Islet of Langerhans (tissue), 1 donor: ENCODE measurements at regions not wholly inside any gene's neighbourhood (a gene's known extent, or its start where the extent isn't known, plus 50 kb on each side); places are given as distances from the start of the nearest gene placed in this dataset.

Experiments
- FAIRE-seq: peaks from one replicate; lab custom pipeline; 2011; peaks lifted over from hg19 to GRCh38; lab: Jason Lieb, UNC

DNA sequence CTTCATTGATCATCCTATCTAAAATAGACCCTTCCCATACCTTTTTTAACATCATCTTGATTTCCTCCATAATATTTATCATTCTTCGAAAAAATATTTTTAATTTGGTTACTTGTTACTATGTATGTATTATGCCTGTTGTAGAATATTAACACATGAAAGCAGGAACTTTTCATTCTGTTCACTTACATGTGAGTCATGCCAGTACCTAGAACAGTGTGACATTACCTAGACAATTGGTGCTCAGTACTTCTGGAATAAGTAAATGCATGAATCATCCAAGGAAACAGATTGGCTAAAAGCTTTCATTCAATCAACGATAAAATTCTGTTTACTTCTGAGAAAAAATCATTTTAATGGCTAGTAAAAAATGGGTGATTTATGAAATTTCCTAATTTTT is 76.4 kb downstream of the CXXC4 start:
- peak; percentile 96 for FAIRE-seq

DNA sequence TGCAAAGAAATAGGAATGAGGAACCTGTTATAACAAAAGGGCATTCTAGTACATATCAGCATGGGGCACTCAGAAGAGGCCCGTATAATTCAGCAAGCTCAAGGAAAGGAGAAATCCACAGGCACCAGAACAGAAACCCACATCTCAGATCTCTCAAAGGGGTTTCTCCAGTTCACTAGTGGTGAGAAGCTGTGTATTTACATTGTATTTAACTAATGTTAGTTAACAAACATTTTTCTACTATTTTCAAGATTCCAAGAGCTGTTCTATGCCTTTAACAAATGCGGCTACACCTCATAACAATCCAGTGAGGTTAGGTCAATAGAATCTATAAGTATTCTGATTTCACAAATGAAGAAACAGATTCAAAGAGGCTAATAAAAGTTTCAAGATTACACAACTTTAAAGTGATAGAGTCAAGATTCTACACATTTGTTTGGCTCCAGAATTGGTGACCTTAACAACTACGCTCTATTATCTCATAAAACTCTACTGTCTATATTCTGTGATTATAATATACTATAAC is 77.3 kb downstream of the CXXC4 start:
- peak; percentile 36 for FAIRE-seq

DNA sequence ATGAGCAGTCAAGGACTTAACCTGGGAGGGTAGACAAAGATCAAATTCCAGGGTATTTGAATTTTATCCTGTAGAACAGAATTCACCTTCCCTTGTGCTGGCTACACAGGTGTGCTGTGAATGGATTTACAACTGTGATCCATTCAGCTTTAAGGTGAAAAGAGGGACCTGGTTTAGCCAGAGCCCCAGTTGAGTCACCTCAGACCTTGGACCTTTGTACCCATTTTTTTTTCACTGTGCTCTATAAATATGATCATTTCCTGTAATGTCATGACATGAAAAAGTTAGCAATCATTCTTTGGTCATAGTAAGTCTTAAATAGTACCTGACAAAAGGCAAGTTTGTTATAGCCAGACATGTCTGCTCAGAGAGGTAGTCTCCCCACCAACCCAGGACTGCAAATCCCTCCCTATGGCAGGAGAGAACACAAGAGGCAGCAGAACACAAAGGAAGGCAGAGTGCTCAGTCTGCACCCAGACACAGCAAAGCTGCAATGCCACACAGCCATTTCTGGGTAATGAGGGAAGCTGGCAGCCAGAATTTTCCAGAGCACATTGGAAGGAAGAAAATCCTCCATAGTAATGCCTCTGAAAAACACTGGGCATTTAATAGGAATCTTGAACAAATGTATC is 77.9 kb downstream of the CXXC4 start:
- no peak for FAIRE-seq

DNA sequence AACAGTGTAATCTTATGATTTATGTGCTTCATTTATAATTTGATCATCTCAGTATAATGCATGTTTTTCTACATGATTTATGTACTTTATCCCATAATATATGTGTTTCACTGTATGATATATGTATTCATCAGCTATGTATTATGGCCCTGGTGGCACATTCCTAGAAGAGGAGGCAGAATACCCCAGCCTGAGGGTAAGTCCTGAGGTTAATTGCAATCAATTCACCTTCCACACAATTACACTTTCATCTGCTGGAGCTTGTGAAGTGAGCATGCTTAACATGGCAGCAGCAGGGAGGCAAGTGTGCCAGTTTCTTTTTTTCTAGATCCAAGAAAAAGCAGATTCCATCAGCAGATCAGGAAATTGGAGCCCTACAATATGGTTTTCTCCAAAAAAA is 81.2 kb downstream of the CXXC4 start:
- no peak for FAIRE-seq

DNA sequence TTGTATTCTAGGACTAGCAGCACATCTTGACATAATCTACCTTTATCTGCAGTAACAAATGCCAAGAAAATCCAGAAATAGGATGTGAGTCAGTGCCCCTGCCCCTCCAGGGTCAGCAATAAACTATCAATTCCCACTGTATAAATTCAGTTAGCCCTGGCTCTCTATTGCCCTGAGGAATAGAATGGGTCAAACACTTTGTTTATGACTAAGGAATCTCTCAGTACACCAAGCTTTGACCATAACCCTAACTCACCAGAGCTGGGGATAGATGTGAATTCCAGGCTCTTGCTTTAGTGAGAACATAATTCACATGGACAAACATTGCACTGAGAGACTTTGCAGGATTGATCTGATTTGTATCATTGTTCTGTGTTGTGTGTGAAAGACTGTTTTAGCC is 82.3 kb downstream of the CXXC4 start:
- no peak for FAIRE-seq

DNA sequence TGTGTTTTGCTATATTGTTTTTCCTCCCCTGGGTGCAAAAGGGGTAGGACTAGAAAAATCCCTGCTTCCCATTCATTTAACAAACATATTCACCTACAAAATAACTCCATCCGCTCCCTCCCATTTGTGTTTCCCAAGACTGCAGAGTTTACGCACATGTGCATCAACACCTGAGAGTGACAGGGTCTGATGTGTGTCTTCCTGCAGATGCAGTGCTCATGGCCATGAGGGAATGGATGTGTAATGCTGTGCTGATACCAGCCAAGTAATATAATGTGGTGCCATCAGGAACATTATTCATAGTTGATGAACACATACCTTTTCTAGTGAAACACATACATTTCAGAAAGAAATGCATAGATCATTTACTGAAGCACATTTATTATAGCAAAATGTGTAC is 83.2 kb downstream of the CXXC4 start:
- FAIRE-seq, result no peak

DNA sequence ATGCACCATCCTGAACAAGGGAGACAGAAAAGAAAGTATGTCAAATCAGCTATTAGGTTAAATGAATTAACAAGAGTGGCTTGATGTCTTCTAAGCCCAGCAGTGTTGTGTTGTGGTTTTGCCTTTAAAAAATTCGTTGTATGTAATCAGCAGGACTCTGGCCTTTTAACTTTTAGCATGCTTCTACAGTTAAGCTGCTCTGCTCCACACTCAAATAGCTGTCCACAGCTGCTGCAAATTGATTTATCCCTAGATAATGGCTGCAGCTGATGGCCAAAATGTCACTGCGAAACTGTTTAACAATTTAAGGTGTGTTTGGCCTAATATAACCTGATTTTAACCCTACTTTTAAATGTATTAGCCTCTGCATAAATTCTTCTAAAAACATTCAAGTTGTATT is 85.8 kb downstream of the CXXC4 start:
- FAIRE-seq, result no peak

DNA sequence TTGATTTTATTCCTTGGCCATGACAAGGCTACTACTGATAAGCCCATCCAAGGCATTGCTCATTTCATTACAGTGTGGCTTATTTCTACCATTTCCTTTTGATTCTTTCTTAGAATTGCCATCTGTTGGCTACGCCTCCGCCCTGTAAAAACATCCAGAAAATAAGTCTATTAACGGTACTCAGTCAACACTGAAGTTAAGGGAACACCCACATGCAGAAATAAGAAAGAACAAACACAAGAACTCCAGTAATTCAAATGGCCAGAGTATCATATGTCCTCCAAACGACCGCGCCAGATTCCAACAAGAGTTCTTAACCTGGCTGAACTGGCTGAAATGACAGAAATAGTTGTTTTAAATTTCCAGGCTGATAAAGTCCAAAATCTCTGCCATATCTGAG is 90.3 kb downstream of the CXXC4 start:
- no peak for FAIRE-seq

DNA sequence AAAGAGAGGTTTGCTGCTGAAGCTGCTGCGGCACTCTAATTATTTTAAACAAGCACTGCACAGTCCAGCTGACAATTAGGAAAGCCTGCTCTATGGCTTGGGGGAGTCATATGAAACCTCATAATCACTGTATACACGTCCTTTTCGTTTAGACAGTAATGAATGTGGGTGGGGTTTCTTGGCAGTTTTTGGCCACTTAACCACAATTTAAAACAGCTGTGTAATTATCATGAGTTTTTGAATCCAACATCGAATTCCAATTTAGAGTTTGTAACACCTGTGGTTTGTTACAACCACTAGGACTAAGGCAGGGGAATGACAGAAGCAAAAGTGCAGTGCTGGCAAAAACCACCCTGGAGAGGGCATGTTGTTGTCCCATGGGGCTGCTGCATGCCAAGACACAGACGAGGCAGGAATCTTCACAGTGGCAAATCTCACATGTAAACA is 99.5 kb downstream of the CXXC4 start:
- FAIRE-seq, result no peak

DNA sequence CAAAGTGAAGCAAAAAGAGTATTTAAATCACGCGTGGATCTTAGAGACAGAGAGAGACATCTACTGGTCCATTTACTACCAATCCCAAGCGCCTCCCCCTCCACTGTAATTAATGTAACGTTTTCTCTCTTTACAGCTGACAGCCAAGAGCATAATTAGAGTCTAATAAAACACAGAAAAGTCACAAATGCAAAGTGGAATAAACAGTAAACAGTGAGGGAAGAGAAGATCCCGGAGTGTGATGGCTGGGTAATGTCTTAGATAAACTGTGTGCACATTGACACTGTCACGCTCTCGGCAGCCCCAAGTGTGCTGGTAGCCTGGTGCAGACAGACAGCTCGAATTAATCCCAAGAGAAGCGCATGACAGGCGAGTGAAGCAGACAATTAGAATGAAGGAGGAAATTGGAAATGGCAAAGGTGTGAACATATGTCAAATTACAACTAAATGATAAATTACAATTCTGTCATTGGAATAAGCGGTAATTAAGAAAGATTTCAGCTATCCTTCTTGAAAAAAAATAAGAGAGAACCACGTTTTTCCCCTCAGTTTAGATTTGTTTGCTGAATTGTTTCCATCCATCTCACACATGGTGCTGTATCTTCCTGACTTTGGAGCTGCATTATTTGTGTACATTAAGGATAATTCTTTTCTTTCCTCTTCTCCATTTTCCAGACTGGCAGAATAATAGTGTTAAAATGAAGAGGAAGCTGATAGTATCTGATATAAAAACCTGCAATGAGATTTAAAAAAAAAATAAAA is 100.1 kb downstream of the CXXC4 start:
- FAIRE-seq, result peak; percentile 81

DNA sequence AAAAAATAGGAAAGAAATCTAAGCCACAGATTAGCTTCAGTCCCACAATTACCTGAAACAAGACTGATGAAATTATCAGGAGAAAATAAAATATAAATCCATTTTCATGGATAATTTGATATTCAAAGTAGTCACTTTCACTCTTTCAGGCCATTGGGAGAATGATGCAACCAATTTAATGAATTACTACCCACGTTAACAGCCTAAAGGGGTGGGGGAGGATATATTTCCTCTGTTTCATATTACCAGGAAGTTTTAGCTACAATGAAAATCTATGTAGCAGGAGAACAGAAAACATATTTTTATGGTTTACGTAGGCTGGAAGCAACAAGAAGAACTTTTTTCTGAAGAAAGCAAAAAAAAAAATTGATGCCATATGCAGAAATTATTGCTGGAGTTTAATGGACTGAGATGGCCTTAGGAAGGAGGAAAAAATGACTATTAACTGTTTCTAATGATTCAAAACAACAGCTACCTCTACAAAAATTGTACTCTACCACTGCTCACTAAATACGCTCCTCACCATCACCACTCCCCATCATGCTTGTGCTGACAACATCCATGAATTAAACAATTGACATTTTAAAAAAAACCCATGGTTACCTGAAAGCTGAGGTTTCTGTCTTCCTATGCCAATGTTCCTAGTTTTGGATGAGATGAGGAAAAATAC is 100.9 kb downstream of the CXXC4 start:
- no peak for FAIRE-seq

DNA sequence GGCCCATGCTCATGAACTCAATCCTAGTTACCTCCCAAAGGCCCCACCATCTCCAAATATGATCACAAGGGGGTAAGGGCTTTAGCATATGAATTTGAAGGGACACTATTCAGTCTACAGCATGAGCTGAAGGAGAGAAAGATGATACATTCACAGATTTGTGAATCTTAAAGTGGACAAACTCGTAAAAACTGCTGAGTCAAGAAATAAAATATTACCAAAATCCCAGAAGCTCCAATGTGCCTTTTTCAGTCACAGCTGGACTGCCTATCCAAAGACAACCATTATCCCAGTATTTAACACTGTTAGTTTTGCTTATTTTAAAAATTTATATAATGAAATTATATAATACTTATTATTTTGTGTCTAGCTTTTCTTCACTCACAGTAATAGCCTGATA is 109.0 kb downstream of the CXXC4 start:
- FAIRE-seq, result no peak

DNA sequence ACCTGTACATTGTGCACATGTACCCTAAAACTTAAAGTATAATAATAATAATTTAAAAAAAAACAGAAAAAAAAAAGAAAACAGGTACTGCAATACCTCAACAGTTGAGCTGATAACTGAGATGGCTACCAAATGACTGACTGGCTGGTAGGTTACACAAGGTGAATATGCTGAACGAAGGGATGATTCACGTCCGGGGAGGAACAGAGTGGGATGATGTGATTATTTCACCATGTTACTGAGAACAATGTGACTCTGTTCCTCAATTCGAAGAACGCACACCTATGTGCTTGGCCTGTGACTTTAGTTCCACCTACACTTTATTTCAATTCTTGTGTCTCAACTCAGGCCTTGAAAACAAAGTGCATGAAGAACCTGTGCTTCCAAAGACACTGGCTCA is 111.7 kb downstream of the CXXC4 start:
- FAIRE-seq, result no peak

DNA sequence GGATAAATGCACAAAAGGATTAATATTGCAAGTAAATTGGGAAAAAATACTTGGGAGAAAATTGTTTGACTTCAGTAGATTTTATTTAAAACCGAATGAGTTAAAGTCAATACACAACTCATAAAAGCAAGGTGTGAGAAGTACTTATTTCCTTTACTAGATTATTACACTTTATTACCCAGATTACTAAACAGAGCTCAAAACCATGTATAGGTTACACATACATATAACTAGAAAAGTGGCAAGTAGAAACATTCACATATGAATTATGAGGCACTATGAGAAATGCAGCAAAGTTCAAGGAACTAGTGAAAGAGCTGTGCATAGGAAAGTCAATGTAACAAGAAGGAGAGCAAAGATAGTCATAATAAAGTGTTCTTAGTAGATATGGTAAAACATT is 113.0 kb downstream of the CXXC4 start:
- FAIRE-seq, result no peak

DNA sequence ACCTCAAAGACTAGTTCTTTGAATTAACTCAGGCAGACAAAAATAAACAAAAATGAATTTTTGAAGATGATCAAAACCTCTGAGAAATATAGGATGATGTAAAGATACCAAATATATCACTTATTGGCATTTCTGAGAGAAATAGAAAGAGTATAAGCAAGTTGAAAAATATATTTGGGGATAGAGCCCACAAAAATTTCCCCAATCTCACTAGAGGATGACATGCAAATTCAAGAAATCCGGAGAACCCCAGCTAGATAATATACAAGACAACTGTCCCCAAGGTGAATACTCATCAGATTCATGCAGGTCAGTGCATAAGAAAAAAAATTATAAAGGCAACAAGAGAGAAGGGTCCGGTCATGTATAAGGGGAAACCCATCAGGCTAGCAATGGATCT is 129.1 kb downstream of the CXXC4 start:
- no peak for FAIRE-seq

DNA sequence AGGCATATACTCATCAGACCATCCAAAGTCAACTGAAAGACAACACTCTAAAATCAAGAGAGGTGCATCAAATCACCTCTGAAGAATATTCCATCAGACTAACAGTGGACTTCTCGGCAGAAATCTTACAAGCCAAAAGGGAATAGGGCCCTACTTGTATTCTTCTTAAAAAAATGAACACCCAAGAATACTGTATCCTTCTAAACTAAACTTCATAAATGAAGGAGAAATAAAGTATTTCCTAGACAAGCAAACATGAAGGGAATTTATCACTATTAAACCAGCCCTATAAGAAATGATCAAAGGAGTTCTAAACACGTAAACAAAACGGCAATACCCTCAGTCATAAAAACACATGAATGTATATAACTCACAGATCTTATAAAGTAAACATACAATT is 141.2 kb downstream of the CXXC4 start:
- FAIRE-seq, result no peak

DNA sequence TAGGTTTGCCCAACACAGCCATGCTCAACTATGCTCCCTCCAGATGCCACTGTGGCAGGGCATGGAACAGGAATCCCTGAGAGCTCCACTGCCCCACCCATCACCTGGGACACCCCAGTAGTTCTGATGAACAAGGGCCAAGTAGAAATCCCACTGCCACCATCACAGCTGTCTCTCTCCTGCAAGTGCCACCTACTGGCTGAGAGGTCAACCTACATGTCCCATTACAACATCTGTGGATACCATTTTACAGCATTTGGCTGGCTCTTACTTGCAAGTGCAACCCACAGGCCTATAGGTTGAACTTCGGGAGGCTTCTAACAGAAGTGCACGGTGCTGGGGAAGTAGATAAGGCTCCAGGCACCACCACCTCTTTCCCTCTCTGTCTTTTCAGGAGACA is 142.5 kb downstream of the CXXC4 start:
- no peak for FAIRE-seq

DNA sequence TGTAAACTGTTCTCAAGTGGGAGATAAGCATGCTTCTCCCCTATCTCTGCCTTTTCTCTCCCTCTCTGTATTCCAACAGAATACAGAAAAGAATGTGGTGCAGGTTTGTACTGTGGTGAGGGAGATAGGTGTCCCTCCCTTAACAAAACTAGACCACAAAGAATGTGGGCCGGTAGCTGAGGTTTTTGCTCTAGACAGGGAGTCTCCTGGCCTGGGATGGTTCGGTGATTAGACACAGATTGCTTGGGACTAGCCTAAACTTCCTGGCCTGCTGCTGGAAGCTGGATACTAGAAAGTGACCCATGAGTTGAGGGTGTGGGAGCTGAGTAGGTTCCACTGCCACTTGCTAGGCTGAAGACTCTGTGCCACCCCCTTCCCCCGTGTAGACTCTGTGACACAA is 143.0 kb downstream of the CXXC4 start:
- no peak for FAIRE-seq

DNA sequence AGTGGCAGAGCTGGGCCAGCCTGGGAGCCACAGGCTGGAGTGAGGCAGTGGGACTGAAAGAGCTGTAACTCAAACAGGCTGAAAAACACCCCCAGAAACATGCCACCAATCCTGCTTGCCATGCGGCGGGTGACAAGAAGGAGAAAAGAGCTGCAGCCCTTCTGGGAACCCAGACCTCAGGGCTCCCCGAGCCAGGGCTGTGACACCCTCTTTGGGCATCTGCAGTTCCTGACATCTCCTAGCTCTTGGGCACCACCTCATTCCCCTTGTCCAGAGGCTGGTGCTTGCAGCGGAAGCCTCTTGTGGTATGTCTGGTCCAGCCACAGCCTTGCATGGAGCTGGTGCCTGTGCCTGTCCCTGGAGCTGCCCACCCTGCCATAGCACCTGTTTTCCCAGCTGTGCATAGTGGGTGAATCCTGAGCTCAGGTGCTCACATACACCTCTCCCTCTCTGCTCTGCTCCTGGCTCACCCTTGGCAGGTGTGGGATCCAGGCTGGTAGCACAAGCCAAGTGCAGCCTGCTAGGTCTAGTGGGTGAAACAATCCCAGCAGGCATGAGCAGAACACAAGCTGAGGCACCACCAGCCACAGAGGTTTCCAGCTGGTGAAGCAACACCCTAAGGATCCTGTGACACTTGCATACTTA is 149.0 kb downstream of the CXXC4 start:
- FAIRE-seq, result no peak

DNA sequence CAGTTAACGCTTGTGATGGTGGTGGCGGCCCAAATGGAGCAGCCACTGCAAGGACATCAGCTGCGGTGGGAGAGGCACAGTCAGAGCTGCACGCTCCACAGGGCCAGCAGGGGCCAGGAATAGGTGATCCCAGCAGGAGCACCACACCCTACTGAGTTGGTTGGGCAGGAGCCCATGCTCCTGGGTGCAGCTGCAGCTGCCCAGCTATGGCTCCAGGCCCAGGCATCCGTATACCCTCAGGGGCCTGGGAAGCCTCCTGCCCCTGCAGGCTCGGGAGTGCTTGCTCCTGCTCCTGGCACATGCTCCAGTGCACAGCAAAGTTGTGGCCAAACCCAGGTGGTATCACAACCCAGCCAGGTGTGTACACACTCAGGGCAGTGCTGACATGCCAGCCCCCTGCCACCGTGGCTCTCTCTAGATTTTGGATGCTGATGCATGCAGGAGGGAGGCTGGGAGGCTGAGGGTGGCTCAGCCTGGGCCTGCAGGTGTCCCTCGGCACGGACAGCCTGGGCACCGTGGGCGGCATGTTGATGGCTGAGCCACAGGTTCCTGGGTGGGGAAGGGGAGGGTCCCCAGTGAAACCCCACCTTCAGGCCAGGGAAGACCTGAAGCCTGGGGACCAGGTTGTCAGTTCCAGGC is 150.2 kb downstream of the CXXC4 start:
- no peak for FAIRE-seq

DNA sequence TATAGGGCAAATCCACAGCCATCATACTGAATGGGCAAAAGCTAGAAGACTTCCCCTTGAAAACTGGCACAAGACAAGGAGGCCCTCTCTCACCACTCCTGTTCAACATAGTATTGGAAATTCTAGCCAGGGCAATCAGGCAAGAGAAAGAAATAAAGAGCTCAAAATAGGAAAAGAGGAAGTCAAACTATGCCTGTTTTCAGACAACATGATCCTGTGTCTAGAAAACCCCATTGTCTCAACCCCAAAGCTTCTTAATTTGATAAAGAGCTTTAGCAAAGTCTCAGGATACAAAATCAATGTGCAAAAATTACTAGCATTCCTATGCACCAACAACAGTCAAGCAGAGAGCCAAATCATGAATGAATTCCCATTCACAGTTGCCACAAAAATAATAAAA is 160.3 kb downstream of the CXXC4 start:
- FAIRE-seq, result no peak

DNA sequence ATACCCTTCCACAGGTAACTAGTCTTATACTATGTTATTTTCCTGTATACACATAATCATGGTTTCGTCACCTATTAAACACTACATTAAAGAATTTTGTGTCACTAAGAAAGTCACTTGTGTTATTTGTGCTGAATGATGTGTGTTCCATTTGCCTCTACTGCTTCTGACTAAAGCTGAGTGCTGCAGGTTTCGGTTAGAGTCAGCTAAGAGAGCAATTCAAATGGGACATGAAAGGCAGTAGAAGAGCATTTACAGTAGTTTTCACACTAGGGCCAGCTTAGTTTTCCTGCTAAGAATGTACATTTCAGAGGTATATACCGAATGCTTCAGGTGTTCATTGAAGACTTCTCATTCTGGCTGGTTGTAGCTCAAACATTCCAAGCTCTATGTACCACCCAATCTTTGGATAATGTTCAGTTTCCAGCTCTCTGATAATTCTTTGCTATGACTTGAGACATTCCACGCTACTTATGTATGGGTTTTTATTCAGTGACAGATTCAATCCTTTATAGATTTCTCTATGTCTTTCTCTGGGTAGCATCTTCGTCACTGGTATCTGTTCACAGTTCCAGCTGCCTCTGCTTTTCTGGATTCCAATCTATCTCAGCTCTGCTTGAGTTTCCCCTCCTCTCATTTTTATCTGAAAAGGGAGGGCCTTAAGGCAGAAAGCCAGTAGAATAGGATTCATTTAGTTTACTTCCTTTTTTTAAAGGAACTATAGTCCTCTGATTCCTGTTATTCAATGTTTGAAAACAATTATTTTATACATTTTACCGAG is 164.4 kb downstream of the CXXC4 start:
- FAIRE-seq, result no peak
